Bronchial epithelial cell (primary cell): ENCODE measurements at regions not wholly inside any gene's neighbourhood (a gene's known extent, or its start where the extent isn't known, plus 50 kb on each side); places are given as distances from the start of the nearest gene placed in this dataset.

ENCODE experiments used
- DNase-seq: peaks from one replicate; pipeline ENCODE4 v3.0.0-alpha.2; 2010; ENCODE audit warnings: low read depth
- FAIRE-seq: peaks from 2 replicates; lab custom pipeline; 2011; peaks lifted over from hg19 to GRCh38; lab: Jason Lieb, UNC
- H3K27me3 ChIP-seq: 2 replicates; pipeline ENCODE4 v1.5.1; 2011; ENCODE audit warnings: low read length; ENCODE audit not compliant: control insufficient read depth, insufficient read depth
- H3K36me3 ChIP-seq: 2 replicates; pipeline ENCODE4 v1.5.1; 2011; ENCODE audit warnings: low read length; ENCODE audit not compliant: control insufficient read depth, insufficient read depth
- H3K4me3 ChIP-seq: 2 replicates; pipeline ENCODE4 v1.5.1; 2011; ENCODE audit warnings: mild to moderate bottlenecking, low read depth, low read length, control low read depth
- CTCF ChIP-seq: IDR thresholded peaks from 2 replicates; pipeline ENCODE4 v1.5.1; 2011; ENCODE audit warnings: mild to moderate bottlenecking, moderate library complexity, low read length, control low read depth, inconsistent platforms; ENCODE audit not compliant: insufficient read depth, severe bottlenecking

- no peak for DNase-seq
- FAIRE-seq, result no peak
- Histone ChIP-seq H3K4me3 (no peak overlapping the region), H3K36me3 (no peaks in the 10 kb centered on the region), H3K27me3 (no peaks in the 10 kb centered on the region)
- no peak for TF ChIP-seq CTCF
Observed at GRCh38 chr5:125333416-125333815, 587.0 kb upstream of the ZNF608 start.

- FAIRE-seq (no peak), DNase-seq (no peak)
- H3K36me3 ChIP-seq, result no peaks in the 10 kb centered on the region
- no peaks in the 10 kb centered on the region for H3K27me3 ChIP-seq
- H3K4me3 ChIP-seq, result no peak overlapping the region
- no peak for TF ChIP-seq CTCF
Observed at GRCh38 chr5:125336401-125336800, 590.0 kb upstream of the ZNF608 start.

GRCh38 chr5:125337294-125337693, 590.9 kb upstream of the ZNF608 start:
- Histone ChIP-seq H3K36me3 (no peaks in the 10 kb centered on the region), H3K4me3 (no peak overlapping the region), H3K27me3 (no peaks in the 10 kb centered on the region)
- DNase-seq (no peak), FAIRE-seq (no peak)
- TF ChIP-seq CTCF, result no peak

GRCh38 chr5:125338440-125339174, 592.2 kb upstream of the ZNF608 start:
- DNase-seq (no peak), FAIRE-seq (no peak)
- Histone ChIP-seq H3K27me3 (no peaks in the 10 kb centered on the region), H3K36me3 (no peaks in the 10 kb centered on the region), H3K4me3 (no peak overlapping the region)
- TF ChIP-seq CTCF, result no peak

GRCh38 chr5:125341436-125341835, 595.0 kb upstream of the ZNF608 start:
- no peak for DNase-seq
- H3K36me3 ChIP-seq, result no peaks in the 10 kb centered on the region
- no peak for TF ChIP-seq CTCF
- H3K27me3 ChIP-seq, result no peaks in the 10 kb centered on the region
- no peak overlapping the region for H3K4me3 ChIP-seq
- FAIRE-seq, result no peak

GRCh38 chr5:125343015-125343414, 596.6 kb upstream of the ZNF608 start:
- Histone ChIP-seq H3K36me3 (no peaks in the 10 kb centered on the region), H3K4me3 (no peak overlapping the region), H3K27me3 (no peaks in the 10 kb centered on the region)
- no peak for TF ChIP-seq CTCF
- DNase-seq (no peak), FAIRE-seq (no peak)
